ENCODE measurements at regions not wholly inside any gene's neighbourhood (a gene's known extent, or its start where the extent isn't known, plus 50 kb on each side); places are given as distances from the start of the nearest gene placed in this dataset.
"Not testable (repeated sequence)": the region's sequence is repeated elsewhere in the genome, so short reads cannot be mapped to it uniquely, and the experiment has no call there.

GRCh38 chr13:87736849-87737385, 65.7 kb downstream of the SLITRK5 start:
- DNase-seq (ENCODE audit: low spot score): no peak

GRCh38 chr13:87754097-87754496, 82.9 kb downstream of the SLITRK5 start:
- no peak for DNase-seq (ENCODE audit: low spot score)

GRCh38 chr13:87769445-87769844, 98.3 kb downstream of the SLITRK5 start:
- no peak for DNase-seq (ENCODE audit: low spot score)

GRCh38 chr13:87777387-87777786, 106.2 kb downstream of the SLITRK5 start:
- DNase-seq (ENCODE audit: low spot score): no peak

- no peak for DNase-seq (ENCODE audit: low spot score)
Measured at GRCh38 chr13:87778128-87778527, 107.0 kb downstream of the SLITRK5 start.

- no peak for DNase-seq (ENCODE audit: low spot score)
Measured at GRCh38 chr13:87779426-87779825, 108.3 kb downstream of the SLITRK5 start.

GRCh38 chr13:87783366-87783765, 112.2 kb downstream of the SLITRK5 start:
- DNase-seq (ENCODE audit: low spot score): no peak

GRCh38 chr13:87788363-87788762, 117.2 kb downstream of the SLITRK5 start:
- no peak for DNase-seq (ENCODE audit: low spot score)

GRCh38 chr13:87792878-87793277, 121.7 kb downstream of the SLITRK5 start:
- DNase-seq (ENCODE audit: low spot score): no peak

- DNase-seq (ENCODE audit: low spot score): no peak
Measured at GRCh38 chr13:87798536-87798935, 127.4 kb downstream of the SLITRK5 start.

GRCh38 chr13:87810391-87810801, 139.2 kb downstream of the SLITRK5 start:
- DNase-seq (ENCODE audit: low spot score): no peak

- no peak for DNase-seq (ENCODE audit: low spot score)
Measured at GRCh38 chr13:87810920-87811344, 139.8 kb downstream of the SLITRK5 start.

- DNase-seq (ENCODE audit: low spot score): no peak
Measured at GRCh38 chr13:87814403-87814802, 143.2 kb downstream of the SLITRK5 start.

- no peak for DNase-seq (ENCODE audit: low spot score)
Measured at GRCh38 chr13:87820241-87820640, 149.1 kb downstream of the SLITRK5 start.

- DNase-seq (ENCODE audit: low spot score): no peak
Measured at GRCh38 chr13:87821512-87821911, 150.3 kb downstream of the SLITRK5 start.

GRCh38 chr13:87826301-87826700, 155.1 kb downstream of the SLITRK5 start:
- not testable (repeated sequence) for DNase-seq (ENCODE audit: low spot score)

- DNase-seq (ENCODE audit: low spot score): no peak
Measured at GRCh38 chr13:87827479-87827878, 156.3 kb downstream of the SLITRK5 start.

- no peak for DNase-seq (ENCODE audit: low spot score)
Measured at GRCh38 chr13:87837522-87837921, 166.4 kb downstream of the SLITRK5 start.

- DNase-seq (ENCODE audit: low spot score): no peak
Measured at GRCh38 chr13:87837946-87838345, 166.8 kb downstream of the SLITRK5 start.

GRCh38 chr13:87851410-87851809, 180.2 kb downstream of the SLITRK5 start:
- DNase-seq (ENCODE audit: low spot score): no peak

GRCh38 chr13:87855553-87855952, 184.4 kb downstream of the SLITRK5 start:
- DNase-seq (ENCODE audit: low spot score): no peak

GRCh38 chr13:87859261-87859660, 188.1 kb downstream of the SLITRK5 start:
- DNase-seq (ENCODE audit: low spot score): no peak

GRCh38 chr13:87867426-87867825, 196.3 kb downstream of the SLITRK5 start:
- DNase-seq (ENCODE audit: low spot score): no peak

GRCh38 chr13:87868731-87869130, 197.6 kb downstream of the SLITRK5 start:
- DNase-seq (ENCODE audit: low spot score): no peak

GRCh38 chr13:87872813-87873212, 201.6 kb downstream of the SLITRK5 start:
- no peak for DNase-seq (ENCODE audit: low spot score)

Measured in CD4-positive, alpha-beta T cell treated with Interleukin-15 for 4 hours (primary cell).